ENCODE measurements at regions not wholly inside any gene's neighbourhood (a gene's known extent, or its start where the extent isn't known, plus 50 kb on each side); places are given as distances from the start of the nearest gene placed in this dataset.

GRCh38 chr14:62304257-62304656 lies 542.0 kb downstream of the SNAPC1 start:
- H3K27ac ChIP-seq, result no peak overlapping the region
- no peak for DNase-seq

GRCh38 chr14:62307844-62308243 lies 545.6 kb downstream of the SNAPC1 start:
- no peak for DNase-seq
- Histone ChIP-seq H3K4me3 (no peak overlapping the region), H3K27ac (no peak overlapping the region), H3K9ac (ENCODE audit: low read depth in 2 of 2, low read length in 2 of 2) (no peak overlapping the region), H3K27me3 (no peaks in the 10 kb centered on the region), H3K36me3 (no peaks in the 10 kb centered on the region), H3K9me3 (no peaks in the 10 kb centered on the region), H3K4me1 (no peaks in the 10 kb centered on the region)
- TF ChIP-seq CTCF (IDR thresholded peaks at IDR 0.05), result no peak
- intact Hi-C loops (cut with DNase I), result no loop called here

More at GRCh38 chr14:62304257-62304656, 542.0 kb downstream of the SNAPC1 start:
- intact Hi-C loops (cut with DNase I), result no loop called here
- Histone ChIP-seq H3K9me3 (no peaks in the 10 kb centered on the region), H3K36me3 (no peaks in the 10 kb centered on the region), H3K27me3 (no peaks in the 10 kb centered on the region), H3K4me1 (no peaks in the 10 kb centered on the region), H3K9ac (ENCODE audit: low read depth in 2 of 2, low read length in 2 of 2) (no peak overlapping the region), H3K4me3 (no peak overlapping the region)
- no peak for TF ChIP-seq CTCF (IDR thresholded peaks at IDR 0.05)

GRCh38 chr14:62308316-62308715 lies 546.1 kb downstream of the SNAPC1 start:
- Histone ChIP-seq H3K36me3 (no peaks in the 10 kb centered on the region), H3K9ac (ENCODE audit: low read depth in 2 of 2, low read length in 2 of 2) (no peak overlapping the region), H3K4me1 (no peaks in the 10 kb centered on the region), H3K27ac (no peak overlapping the region), H3K27me3 (no peaks in the 10 kb centered on the region), H3K4me3 (no peak overlapping the region), H3K9me3 (no peaks in the 10 kb centered on the region)
- no peak for DNase-seq
- intact Hi-C loops (cut with DNase I), result no loop called here
- no peak for TF ChIP-seq CTCF (IDR thresholded peaks at IDR 0.05)

DNA sequence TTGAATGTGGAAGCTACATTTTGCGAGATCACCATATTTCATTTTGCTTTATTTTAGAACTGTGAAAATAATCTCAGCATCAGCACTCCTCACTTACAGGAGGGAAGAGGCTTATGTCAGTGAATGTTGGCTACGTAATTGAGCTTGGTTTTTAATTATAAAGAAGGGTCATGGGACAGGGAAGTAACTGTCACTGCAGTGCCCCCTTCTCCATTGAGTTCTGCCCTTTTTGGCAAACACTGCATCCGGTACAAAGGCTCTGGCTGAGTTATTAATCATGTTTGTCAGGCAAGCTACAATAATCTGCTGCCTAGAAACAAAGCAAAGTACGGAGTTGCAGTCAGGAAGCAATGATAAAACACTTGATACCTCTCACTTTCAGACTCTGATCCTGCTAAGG lies 546.7 kb downstream of the SNAPC1 start:
- intact Hi-C loops (cut with DNase I), result no loop called here
- DNase-seq, result no peak
- no peak for TF ChIP-seq CTCF (IDR thresholded peaks at IDR 0.05)
- Histone ChIP-seq H3K9me3 (no peaks in the 10 kb centered on the region), H3K36me3 (no peaks in the 10 kb centered on the region), H3K4me1 (no peaks in the 10 kb centered on the region), H3K9ac (ENCODE audit: low read depth in 2 of 2, low read length in 2 of 2) (no peak overlapping the region), H3K27me3 (no peaks in the 10 kb centered on the region), H3K27ac (no peak overlapping the region), H3K4me3 (no peak overlapping the region)

DNA sequence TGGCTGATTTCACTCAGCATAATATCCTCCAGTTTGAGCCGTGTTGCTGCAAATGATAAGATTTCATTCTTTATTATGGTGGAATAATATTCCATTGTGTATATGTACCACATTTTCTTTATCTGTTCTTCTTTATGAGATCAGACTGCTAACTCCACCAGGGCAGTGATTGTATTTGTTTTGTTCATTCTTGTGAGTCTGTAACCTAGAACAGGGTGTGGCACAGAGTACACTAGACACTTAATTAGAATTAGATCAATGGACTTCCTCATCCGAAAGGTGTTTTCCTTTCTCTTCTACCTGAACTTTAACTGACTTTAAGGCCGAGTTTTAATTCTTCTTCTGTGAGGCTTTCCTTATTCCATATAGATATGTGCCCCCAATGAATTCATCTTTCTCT lies 551.0 kb downstream of the SNAPC1 start:
- H3K9ac ChIP-seq (ENCODE audit: low read depth in 2 of 2, low read length in 2 of 2), result no peak overlapping the region
- no peak overlapping the region for H3K27ac ChIP-seq
- no peak for DNase-seq
- no peaks in the 10 kb centered on the region for H3K4me1 ChIP-seq
- H3K36me3 ChIP-seq, result no peaks in the 10 kb centered on the region
- no peaks in the 10 kb centered on the region for H3K27me3 ChIP-seq
- TF ChIP-seq CTCF (IDR thresholded peaks at IDR 0.05), result no peak
- H3K4me3 ChIP-seq, result no peak overlapping the region
- intact Hi-C loops (cut with DNase I), result no loop called here
- H3K9me3 ChIP-seq, result no peaks in the 10 kb centered on the region

DNA sequence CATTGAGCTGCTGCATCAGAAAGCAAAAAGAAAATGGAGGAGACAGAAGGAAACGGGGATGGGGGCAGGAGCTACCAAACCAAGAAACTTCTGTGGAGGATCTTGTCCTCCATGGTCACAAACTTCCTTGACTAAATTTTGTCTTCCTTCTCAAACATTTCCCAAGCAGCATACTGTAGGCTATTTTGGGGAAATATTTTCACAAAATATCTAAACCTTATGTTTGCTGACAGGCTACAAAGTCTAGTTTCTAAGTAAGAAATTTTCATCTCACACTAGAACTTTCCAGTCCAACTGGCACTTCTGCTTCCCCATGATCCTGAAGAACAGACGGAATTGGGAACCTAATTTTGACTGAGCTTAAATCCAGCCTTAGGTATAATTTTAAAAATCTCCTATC lies 552.0 kb downstream of the SNAPC1 start:
- no peaks in the 10 kb centered on the region for H3K4me1 ChIP-seq
- no peak overlapping the region for H3K27ac ChIP-seq
- no peak overlapping the region for H3K9ac ChIP-seq (ENCODE audit: low read depth in 2 of 2, low read length in 2 of 2)
- H3K4me3 ChIP-seq, result no peak overlapping the region
- no peak for TF ChIP-seq CTCF (IDR thresholded peaks at IDR 0.05)
- intact Hi-C loops (cut with DNase I), result no loop called here
- H3K9me3 ChIP-seq, result no peaks in the 10 kb centered on the region
- no peak for DNase-seq
- no peaks in the 10 kb centered on the region for H3K36me3 ChIP-seq
- H3K27me3 ChIP-seq, result no peaks in the 10 kb centered on the region
